B cell (primary cell): ENCODE measurements at regions not wholly inside any gene's neighbourhood (a gene's known extent, or its start where the extent isn't known, plus 50 kb on each side); places are given as distances from the start of the nearest gene placed in this dataset.

ENCODE experiments used
- CTCF ChIP-seq: fragments of 200-600 bp; IDR thresholded peaks from one replicate; pipeline ENCODE4 v1.8.0; 2022; ENCODE audit warnings: antibody characterized with exemption, mild to moderate bottlenecking
- EZH2 ChIP-seq: IDR thresholded peaks from 2 replicates; pipeline ENCODE4 v1.6.1; 2012; ENCODE audit warnings: borderline replicate concordance, low read depth, mild to moderate bottlenecking, moderate library complexity, low read length; ENCODE audit not compliant: insufficient read depth, poor library complexity, severe bottlenecking

- TF ChIP-seq EZH2 (no peak), CTCF (no peak)
Measured at GRCh38 chr18:1056404-1056803, 151.7 kb downstream of the ADCYAP1 start.
